H9 (cell line): ENCODE measurements at regions not wholly inside any gene's neighbourhood (a gene's known extent, or its start where the extent isn't known, plus 50 kb on each side); places are given as distances from the start of the nearest gene placed in this dataset.

Experiments used
- DNase-seq: peaks from one replicate; pipeline ENCODE4 v3.0.0-alpha.2; 2017
- H2AFZ ChIP-seq: one replicate; pipeline ENCODE4 v1.6.1; 2013; ENCODE audit warnings: mild to moderate bottlenecking, low read length, control low read depth, moderate library complexity
- H2AK5ac ChIP-seq: 2 replicates; pipeline ENCODE4 v1.6.1; 2013; ENCODE audit warnings: low read length, control low read depth, mixed read lengths; ENCODE audit not compliant: insufficient read length
- H2BK120ac ChIP-seq: one replicate; pipeline ENCODE4 v1.6.1; 2013; ENCODE audit warnings: low read depth, mild to moderate bottlenecking, low read length, control low read depth, inconsistent platforms; ENCODE audit not compliant: poor library complexity, severe bottlenecking
- H2BK12ac ChIP-seq: 2 replicates; pipeline ENCODE4 v1.6.1; 2013; ENCODE audit warnings: low read length, control low read depth, mixed read lengths, low read depth; ENCODE audit not compliant: insufficient read length
- H2BK15ac ChIP-seq: 2 replicates; pipeline ENCODE4 v1.6.1; 2013; ENCODE audit warnings: low read depth, low read length, control low read depth
- H2BK20ac ChIP-seq: one replicate; pipeline ENCODE4 v1.6.1; 2013; ENCODE audit warnings: low read depth, mild to moderate bottlenecking, low read length, control low read depth, inconsistent platforms; ENCODE audit not compliant: poor library complexity, severe bottlenecking
- H2BK5ac ChIP-seq: 2 replicates; pipeline ENCODE4 v1.6.1; 2013; ENCODE audit warnings: low read length, control low read depth, mixed read lengths; ENCODE audit not compliant: insufficient read length
- H3K14ac ChIP-seq: 2 replicates; pipeline ENCODE4 v1.6.1; 2013; ENCODE audit warnings: low read length, control low read depth; ENCODE audit not compliant: insufficient read depth
- H3K18ac ChIP-seq: 2 replicates; pipeline ENCODE4 v1.6.1; 2013; ENCODE audit warnings: low read depth, mild to moderate bottlenecking, mixed read lengths, low read length, control low read depth; ENCODE audit not compliant: insufficient read length
- H3K23ac ChIP-seq: 2 replicates; pipeline ENCODE4 v1.6.1; 2013; ENCODE audit warnings: low read length, control low read depth, mixed read lengths, low read depth; ENCODE audit not compliant: insufficient read length
- H3K23me2 ChIP-seq: 2 replicates; pipeline ENCODE4 v1.6.1; 2013; ENCODE audit warnings: low read depth, mild to moderate bottlenecking, mixed read lengths, low read length, control low read depth; ENCODE audit not compliant: insufficient read length, poor library complexity, severe bottlenecking
- H3K27ac ChIP-seq: 2 replicates; pipeline ENCODE4 v1.5.1; 2013; ENCODE audit warnings: low read length, control low read depth, mixed read lengths, low read depth; ENCODE audit not compliant: insufficient read length
- H3K27me3 ChIP-seq: 2 replicates; pipeline ENCODE4 v1.6.1; 2013; ENCODE audit warnings: low read length, control low read depth, inconsistent platforms; ENCODE audit not compliant: insufficient read depth
- H3K4ac ChIP-seq: 2 replicates; pipeline ENCODE4 v1.6.1; 2013; ENCODE audit warnings: low read depth, mild to moderate bottlenecking, control low read depth, inconsistent platforms, low read length, moderate library complexity
- H3K4me1 ChIP-seq: 2 replicates; pipeline ENCODE4 v1.6.1; 2013; ENCODE audit warnings: low read length, control low read depth, inconsistent platforms; ENCODE audit not compliant: insufficient read depth
- H3K4me2 ChIP-seq: 2 replicates; pipeline ENCODE4 v1.6.1; 2013; ENCODE audit warnings: low read length, control low read depth, mixed read lengths; ENCODE audit not compliant: insufficient read length, insufficient read depth
- H3K56ac ChIP-seq: 2 replicates; pipeline ENCODE4 v1.6.1; 2013; ENCODE audit warnings: low read depth, mild to moderate bottlenecking, mixed read lengths, low read length, control low read depth; ENCODE audit not compliant: insufficient read length
- H3K79me1 ChIP-seq: 2 replicates; pipeline ENCODE4 v1.6.1; 2013; ENCODE audit warnings: low read depth, mild to moderate bottlenecking, moderate library complexity, low read length, control low read depth, inconsistent platforms; ENCODE audit not compliant: insufficient read depth, poor library complexity, severe bottlenecking
- H3K79me2 ChIP-seq: 2 replicates; pipeline ENCODE4 v1.6.1; 2013; ENCODE audit warnings: low read length, control low read depth, inconsistent platforms; ENCODE audit not compliant: insufficient read depth
- H3K9ac ChIP-seq: 2 replicates; pipeline ENCODE4 v1.6.1; 2013; ENCODE audit warnings: low read length, control low read depth, mixed read lengths; ENCODE audit not compliant: insufficient read length; ENCODE audit errors: extremely low read depth
- H3K9me3 ChIP-seq: one replicate; pipeline ENCODE4 v1.6.1; 2013; ENCODE audit warnings: low read depth, low read length, inconsistent platforms; ENCODE audit not compliant: control insufficient read depth
- H3T11ph ChIP-seq: one replicate; pipeline ENCODE4 v1.6.1; 2013; ENCODE audit warnings: mild to moderate bottlenecking, low read length, control low read depth, inconsistent platforms
- H4K20me1 ChIP-seq: one replicate; pipeline ENCODE4 v1.6.1; 2013; ENCODE audit not compliant: control insufficient read depth, insufficient read length, insufficient read depth
- H4K5ac ChIP-seq: 2 replicates; pipeline ENCODE4 v1.6.1; 2013; ENCODE audit warnings: low read depth, mild to moderate bottlenecking, mixed read lengths, low read length, control low read depth; ENCODE audit not compliant: insufficient read length
- H4K8ac ChIP-seq: replicated peaks from 2 replicates; pipeline ENCODE4 v1.6.1; 2013; ENCODE audit warnings: low read length, control low read depth, mixed read lengths, low read depth; ENCODE audit not compliant: insufficient read length
- H4K91ac ChIP-seq: 2 replicates; pipeline ENCODE4 v1.6.1; 2013; ENCODE audit warnings: low read depth, mild to moderate bottlenecking, moderate library complexity, mixed read lengths, low read length, control low read depth; ENCODE audit not compliant: insufficient read length
- H3K27ac Mint-ChIP-seq, 3 experiments: 2 replicates in 2 of 3; 3 replicates in 1 of 3; pipeline ENCODE4 v1.8.0; 2020 to 2021; ENCODE audit warnings: mixed read lengths in 3 of 3, mild to moderate bottlenecking in 1 of 3, moderate library complexity in 1 of 3
- H3K27me3 Mint-ChIP-seq: 2 replicates; pipeline ENCODE4 v1.8.0; 2021; ENCODE audit warnings: low read depth, mild to moderate bottlenecking, moderate library complexity, mixed read lengths
- H3K36me3 Mint-ChIP-seq, 3 experiments: 2 replicates in 2 of 3; 3 replicates in 1 of 3; pipeline ENCODE4 v1.8.0; 2020 to 2021; ENCODE audit warnings: low read depth in 3 of 3, mixed read lengths in 3 of 3; ENCODE audit not compliant: insufficient read depth in 1 of 3
- H3K4me1 Mint-ChIP-seq, 2 experiments: 2 replicates each; pipeline ENCODE4 v1.8.0; 2020; ENCODE audit warnings: mixed read lengths in 2 of 2
- H3K4me3 Mint-ChIP-seq, 2 experiments: 2 replicates in 1 of 2; 3 replicates in 1 of 2; pipeline ENCODE4 v1.8.0; 2020 to 2021; ENCODE audit warnings: mild to moderate bottlenecking in 2 of 2, mixed read lengths in 2 of 2, moderate library complexity in 1 of 2
- H3K9me3 Mint-ChIP-seq, 2 experiments: 2 replicates in 1 of 2; 3 replicates in 1 of 2; pipeline ENCODE4 v1.8.0; 2020; ENCODE audit warnings: mild to moderate bottlenecking in 2 of 2, mixed read lengths in 2 of 2, moderate library complexity in 1 of 2
- CTCF ChIP-seq: fragments of 200-600 bp; sonication (generic); conservative IDR thresholded peaks from 3 replicates; pipeline ENCODE4 v1.8.0; 2021; ENCODE audit warnings: antibody characterized with exemption, mild to moderate bottlenecking
- WGBS: extraction: QIAGEN DNeasy Blood & Tissue Kit; methylation state at CpG from one replicate; pipeline ENCODE4 v1.1.7; 2013; ENCODE audit warnings: missing lambda C conversion rate, low lambda C conversion rate, mixed read lengths; ENCODE audit not compliant: insufficient read length; ENCODE audit errors: extremely low coverage; 5-methylcytosine and 5-hydroxymethylcytosine counted together

DNA sequence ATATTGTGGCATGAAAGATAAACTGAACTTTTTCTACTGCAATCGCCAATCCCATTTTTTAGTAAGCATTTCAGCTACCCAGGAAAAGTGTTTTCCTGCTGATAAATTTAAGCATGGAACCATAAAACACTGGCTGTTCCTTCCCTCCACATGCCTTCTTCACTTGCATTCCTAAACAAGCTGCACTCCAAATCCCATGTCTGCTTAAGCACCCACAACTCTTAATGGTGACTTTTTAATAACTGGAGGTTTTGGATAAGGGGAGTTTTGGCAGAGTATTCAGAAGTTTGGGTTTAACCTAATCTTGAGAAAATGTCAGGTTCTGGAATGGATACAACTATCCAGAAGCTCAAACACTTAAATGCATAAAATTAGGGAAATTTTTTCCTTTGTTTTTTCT is 345.6 kb upstream of the CA10 start:
- H3K79me1 ChIP-seq, result no peaks in the 10 kb centered on the region
- H4K8ac ChIP-seq, result no peak overlapping the region
- H3K23me2 ChIP-seq, result no peaks in the 10 kb centered on the region
- H3K27ac ChIP-seq, result no peak overlapping the region
- no peak overlapping the region for H2BK20ac ChIP-seq
- H2BK12ac ChIP-seq, result no peak overlapping the region
- no peak overlapping the region for H2AFZ ChIP-seq
- no peak overlapping the region for H4K5ac ChIP-seq
- no peak overlapping the region for H2AK5ac ChIP-seq
- no peak for TF ChIP-seq CTCF
- H3K4me2 ChIP-seq, result no peak overlapping the region
- no peak overlapping the region for H3K14ac ChIP-seq
- no peaks in the 10 kb centered on the region for H3K27me3 ChIP-seq
- H2BK120ac ChIP-seq, result no peak overlapping the region
- H3K4ac ChIP-seq, result no peak overlapping the region
- no peaks in the 10 kb centered on the region for H3K4me1 ChIP-seq
- no peak overlapping the region for H2BK5ac ChIP-seq
- no peak overlapping the region for H3K9ac ChIP-seq
- H3K27me3 Mint-ChIP-seq, result no peaks in the 10 kb centered on the region
- no peaks in the 10 kb centered on the region; a peak in 1 of 4 replicates for H3K4me1 Mint-ChIP-seq
- H3K18ac ChIP-seq, result no peak overlapping the region
- no CpG with 5 or more reads among the region's 1 CpG for WGBS
- no peak for DNase-seq
- no peaks in the 10 kb centered on the region for H3K9me3 Mint-ChIP-seq
- no peak overlapping the region for H3T11ph ChIP-seq
- no peaks in the 10 kb centered on the region; a peak in 1 of 7 replicates for H3K36me3 Mint-ChIP-seq
- H3K4me3 Mint-ChIP-seq, result no peak overlapping the region
- no peak overlapping the region for H2BK15ac ChIP-seq
- no peak overlapping the region for H3K27ac Mint-ChIP-seq
- H3K9me3 ChIP-seq, result no peaks in the 10 kb centered on the region
- H4K20me1 ChIP-seq, result no peaks in the 10 kb centered on the region
- H3K23ac ChIP-seq, result no peak overlapping the region
- H3K79me2 ChIP-seq, result no peaks in the 10 kb centered on the region
- H3K56ac ChIP-seq, result no peak overlapping the region
- no peak overlapping the region for H4K91ac ChIP-seq
